ENCODE measurements at regions not wholly inside any gene's neighbourhood (a gene's known extent, or its start where the extent isn't known, plus 50 kb on each side); places are given as distances from the start of the nearest gene placed in this dataset.
"Not testable (repeated sequence)": the region's sequence is repeated elsewhere in the genome, so short reads cannot be mapped to it uniquely, and the experiment has no call there.

- H3K9me3 ChIP-seq, H3K27ac ChIP-seq, H3K36me3 ChIP-seq, H3K27me3 ChIP-seq, H3K4me1 ChIP-seq, ATAC-seq: not testable (repeated sequence)
- WGBS, 2 donors (ENCODE audit: low coverage in 1 of 2) = no CpG with 5 or more reads among the region's 30 CpGs
- H3K4me3 ChIP-seq = peak overlapping the region in 1 of 2 donors; percentile 25
Observed at GRCh38 chr9:66152406-66152805, 415.5 kb downstream of the FOXD4L4 start.

DNA sequence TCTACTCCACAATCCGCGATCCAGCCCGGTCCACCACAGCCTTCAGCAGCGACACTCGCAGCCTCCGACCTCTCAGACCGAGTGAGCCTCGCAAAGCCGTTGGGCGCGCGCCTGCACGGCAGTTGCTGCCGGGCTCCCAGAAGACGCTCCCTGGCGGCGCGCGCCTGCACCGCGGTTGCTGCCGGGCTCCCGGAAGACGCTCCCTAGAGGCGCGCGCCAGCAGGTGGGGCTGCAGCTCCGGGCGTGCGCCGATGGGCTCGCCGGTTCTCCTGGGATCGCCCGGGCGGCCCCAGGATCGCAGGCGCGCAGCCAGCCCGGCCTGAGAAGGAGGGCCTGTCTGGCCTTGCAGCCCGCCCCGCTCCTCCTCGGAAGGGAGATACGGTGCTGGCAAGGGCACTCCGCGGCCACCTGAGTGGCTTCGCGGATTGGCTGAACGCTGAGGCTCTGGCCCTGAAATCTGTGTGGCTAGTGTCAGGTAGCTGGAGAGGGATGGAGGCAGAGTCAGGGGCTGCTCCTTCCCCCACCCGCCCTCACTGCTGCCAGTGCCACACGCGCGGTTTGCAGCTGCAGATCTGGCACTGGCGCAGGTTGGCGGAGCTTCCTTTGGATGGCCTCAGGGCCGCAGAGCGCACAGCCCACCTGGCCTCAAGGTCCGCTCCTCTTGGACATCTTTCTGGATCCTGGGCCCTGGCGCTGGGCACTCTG lies 416.2 kb downstream of the FOXD4L4 start:
- H3K4me1 ChIP-seq, H3K36me3 ChIP-seq, H3K27ac ChIP-seq, H3K9me3 ChIP-seq, H3K27me3 ChIP-seq: not testable (repeated sequence)
- no CpG with 5 or more reads among the region's 59 CpGs for WGBS, 2 donors (ENCODE audit: low coverage in 1 of 2)
- peak; percentile 85 for ATAC-seq
- peak in 2 of 4 experiments; percentile 11 to 51 for TF ChIP-seq CTCF (IDR thresholded peaks at IDR 0.05)
- peak overlapping the region; percentile 37 to 44 for H3K4me3 ChIP-seq

DNA sequence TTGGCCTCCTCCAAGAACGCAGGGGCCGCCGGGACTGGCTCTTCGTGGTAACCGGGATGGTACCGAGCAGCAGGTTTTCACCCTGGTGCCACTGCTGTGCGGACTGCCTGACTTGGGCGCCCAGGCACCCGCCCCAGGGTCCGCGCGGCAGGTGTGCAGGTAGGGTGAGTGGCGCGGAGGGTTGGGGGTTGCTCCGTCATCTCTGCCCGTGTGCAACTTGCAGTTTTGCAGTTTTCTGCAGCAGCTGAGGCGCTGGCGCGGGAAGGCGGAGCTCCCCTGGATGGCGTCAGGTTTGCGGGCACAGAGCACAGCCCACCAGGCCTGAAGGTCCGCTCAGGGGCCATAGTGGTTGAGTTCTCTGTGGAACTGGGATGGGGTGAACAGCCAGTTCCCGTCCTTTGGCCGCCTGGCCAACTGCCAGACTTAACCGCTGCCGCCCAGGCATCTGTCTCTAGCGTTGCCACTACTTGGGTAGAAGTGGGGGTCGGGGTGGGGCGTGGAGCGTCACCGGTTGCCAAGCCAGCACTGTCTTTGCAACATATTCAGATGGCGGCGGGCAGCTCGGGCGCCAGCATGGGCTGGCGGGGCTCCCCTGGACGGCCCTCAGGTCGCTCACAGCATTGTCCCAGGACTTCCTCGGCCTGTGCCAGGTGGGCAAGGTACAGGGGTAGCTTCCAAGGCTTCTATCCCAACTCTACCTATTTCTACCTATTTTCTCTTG lies 417.2 kb downstream of the FOXD4L4 start:
- H3K9me3 ChIP-seq, H3K27ac ChIP-seq, H3K4me1 ChIP-seq, H3K36me3 ChIP-seq, H3K27me3 ChIP-seq, ATAC-seq: not testable (repeated sequence)
- peak overlapping the region in 1 of 2 donors; percentile 45 for H3K4me3 ChIP-seq
- no CpG with 5 or more reads among the region's 40 CpGs for WGBS, 2 donors (ENCODE audit: low coverage in 1 of 2)

DNA sequence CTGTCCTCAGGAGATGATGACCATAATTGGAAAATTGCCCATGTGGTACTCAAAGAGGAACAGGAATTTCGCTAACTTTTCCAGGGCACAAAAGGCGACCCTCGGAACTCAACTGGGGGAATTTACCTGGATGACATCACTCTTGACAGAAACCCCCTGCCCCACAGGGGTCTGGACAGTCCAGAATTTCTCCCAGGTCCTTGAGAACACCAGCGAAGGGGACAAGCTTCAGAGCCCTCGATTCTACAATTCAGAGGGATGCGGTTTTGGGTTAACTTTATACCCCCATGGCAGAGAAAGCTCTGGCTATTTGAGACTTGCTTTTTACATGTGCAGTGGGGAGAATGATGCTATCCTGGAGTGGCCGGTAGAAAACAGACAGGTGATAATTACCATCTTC lies 445.4 kb downstream of the FOXD4L4 start:
- H3K4me3 ChIP-seq, H3K27me3 ChIP-seq, H3K27ac ChIP-seq, H3K9me3 ChIP-seq, H3K36me3 ChIP-seq, ATAC-seq, H3K4me1 ChIP-seq: not testable (repeated sequence)
- WGBS, 2 donors (ENCODE audit: low coverage in 1 of 2) = 50% methylated on average over 2 of the region's 7 CpGs; no CpG with 5 or more reads in 1 of the 2 donors

GRCh38 chr9:66183648-66184047 lies 446.7 kb downstream of the FOXD4L4 start:
- WGBS, 2 donors (ENCODE audit: low coverage in 1 of 2) = no CpG with 5 or more reads among the region's 2 CpGs
- H3K4me1 ChIP-seq, H3K4me3 ChIP-seq, H3K36me3 ChIP-seq, H3K27ac ChIP-seq, ATAC-seq, H3K27me3 ChIP-seq, H3K9me3 ChIP-seq: not testable (repeated sequence)

GRCh38 chr9:66197199-66197598 lies 460.3 kb downstream of the FOXD4L4 start:
- WGBS, 2 donors (ENCODE audit: low coverage in 1 of 2) = no CpG with 5 or more reads among the region's 4 CpGs
- not testable (repeated sequence) for H3K4me3 ChIP-seq, H3K9me3 ChIP-seq, H3K27ac ChIP-seq, ATAC-seq, H3K4me1 ChIP-seq, H3K36me3 ChIP-seq, H3K27me3 ChIP-seq

GRCh38 chr9:66198421-66198820 lies 461.5 kb downstream of the FOXD4L4 start:
- not testable (repeated sequence) for H3K27ac ChIP-seq, H3K4me3 ChIP-seq, H3K27me3 ChIP-seq, H3K9me3 ChIP-seq, H3K4me1 ChIP-seq, ATAC-seq, H3K36me3 ChIP-seq
- WGBS, 2 donors (ENCODE audit: low coverage in 1 of 2) = 67% methylated on average over 4 of the region's 22 CpGs; no CpG with 5 or more reads in 1 of the 2 donors
- TF ChIP-seq CTCF (IDR thresholded peaks at IDR 0.05) = peak in 1 of 4 experiments; percentile 14

DNA sequence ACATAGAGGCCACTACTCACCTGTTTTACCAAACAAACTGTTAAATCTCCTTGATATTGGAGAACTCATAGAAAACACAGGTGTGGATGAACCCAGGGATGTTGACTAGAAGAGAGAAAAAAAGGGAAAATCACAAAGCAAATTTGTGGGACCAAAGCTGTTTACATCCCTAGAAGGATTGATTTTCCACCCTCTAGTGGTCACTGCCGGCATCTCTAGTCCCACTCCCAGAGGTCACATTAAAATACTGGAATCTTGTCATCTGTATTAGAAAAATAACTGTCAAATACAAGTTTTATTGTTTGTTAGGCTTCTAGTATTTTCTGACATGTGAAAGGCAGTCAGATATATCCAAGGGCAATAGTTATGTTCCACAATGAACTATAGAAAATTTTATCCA lies 469.7 kb downstream of the FOXD4L4 start:
- not testable (repeated sequence) for H3K4me3 ChIP-seq, H3K4me1 ChIP-seq, H3K27ac ChIP-seq, H3K9me3 ChIP-seq, H3K36me3 ChIP-seq, ATAC-seq, H3K27me3 ChIP-seq
- no CpG with 5 or more reads among the region's 1 CpG for WGBS, 2 donors (ENCODE audit: low coverage in 1 of 2)

DNA sequence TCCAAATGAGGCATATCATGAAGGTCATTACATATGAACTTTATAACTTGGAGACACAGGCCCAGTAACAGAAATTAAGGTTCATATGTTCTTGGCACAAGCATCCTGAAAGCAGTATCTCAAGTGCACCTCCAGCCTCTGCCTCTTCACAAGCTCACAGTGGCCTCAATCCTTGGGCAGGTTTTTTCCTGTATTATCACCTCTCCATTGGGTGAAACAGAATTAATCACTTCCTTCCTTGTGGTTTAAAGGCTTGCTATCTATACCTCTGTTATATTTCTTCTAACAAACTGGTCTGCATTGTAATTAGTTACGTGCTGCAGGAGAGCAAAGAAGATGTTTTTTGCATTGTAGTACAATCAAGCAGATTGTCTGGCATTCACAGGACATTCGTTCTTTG lies 471.0 kb downstream of the FOXD4L4 start:
- not testable (repeated sequence) for ATAC-seq

DNA sequence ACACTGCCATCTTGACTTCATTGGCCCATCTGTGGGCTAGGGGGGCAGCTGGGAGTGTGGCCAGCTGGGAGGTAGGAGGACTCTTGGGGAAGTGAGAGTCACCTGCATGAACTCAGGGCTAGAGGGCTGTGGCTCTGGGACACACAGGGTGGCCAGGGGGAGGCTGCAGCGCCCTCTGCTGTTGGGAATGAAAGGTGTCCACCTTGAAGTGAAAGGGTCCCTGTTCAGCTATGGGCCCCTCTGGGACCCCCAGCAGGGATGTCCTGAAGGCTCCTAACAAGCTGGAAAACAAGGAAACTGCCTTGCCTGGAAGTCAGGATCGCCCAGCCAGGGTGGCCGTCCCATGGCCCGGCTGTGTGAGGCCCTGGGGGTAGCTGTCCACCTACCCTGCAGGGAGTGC lies 507.8 kb downstream of the FOXD4L4 start:
- H3K27me3 ChIP-seq, H3K36me3 ChIP-seq, ATAC-seq, H3K4me3 ChIP-seq, H3K27ac ChIP-seq, H3K4me1 ChIP-seq, H3K9me3 ChIP-seq: not testable (repeated sequence)
- no CpG with 5 or more reads among the region's 4 CpGs for WGBS, 2 donors (ENCODE audit: low coverage in 1 of 2)

More for the DNA sequence above, 471.0 kb downstream of the FOXD4L4 start:
- H3K36me3 ChIP-seq, H3K4me1 ChIP-seq, H3K4me3 ChIP-seq, H3K27me3 ChIP-seq, H3K9me3 ChIP-seq, H3K27ac ChIP-seq: not testable (repeated sequence)
- WGBS, 2 donors (ENCODE audit: low coverage in 1 of 2) = 71% methylated on average over 1 of the region's 2 CpGs; no CpG with 5 or more reads in 1 of the 2 donors

DNA sequence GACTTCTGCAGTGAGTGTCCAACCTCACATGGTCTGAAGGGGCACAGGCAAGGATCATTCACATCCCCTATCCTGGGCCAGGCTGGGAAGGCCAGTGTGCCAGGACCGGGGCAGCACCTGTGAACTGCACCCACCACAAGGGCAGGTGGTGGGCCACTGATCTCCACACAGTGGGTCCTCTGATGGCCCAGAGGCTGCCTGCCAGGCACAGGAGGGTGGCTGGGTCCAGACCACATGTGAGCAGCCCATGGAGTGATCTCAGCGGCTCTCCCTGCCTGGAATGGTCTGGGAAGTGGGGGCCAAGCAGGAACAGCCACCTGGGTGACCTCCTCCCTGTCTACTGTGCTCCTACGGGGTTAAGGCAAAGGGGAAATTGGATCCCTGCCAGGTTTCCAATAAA lies 508.5 kb downstream of the FOXD4L4 start:
- not testable (repeated sequence) for H3K9me3 ChIP-seq, H3K36me3 ChIP-seq, H3K4me1 ChIP-seq, H3K4me3 ChIP-seq, ATAC-seq, H3K27ac ChIP-seq, H3K27me3 ChIP-seq
- WGBS, 2 donors (ENCODE audit: low coverage in 1 of 2) = no CpG with 5 or more reads among the region's 3 CpGs

DNA sequence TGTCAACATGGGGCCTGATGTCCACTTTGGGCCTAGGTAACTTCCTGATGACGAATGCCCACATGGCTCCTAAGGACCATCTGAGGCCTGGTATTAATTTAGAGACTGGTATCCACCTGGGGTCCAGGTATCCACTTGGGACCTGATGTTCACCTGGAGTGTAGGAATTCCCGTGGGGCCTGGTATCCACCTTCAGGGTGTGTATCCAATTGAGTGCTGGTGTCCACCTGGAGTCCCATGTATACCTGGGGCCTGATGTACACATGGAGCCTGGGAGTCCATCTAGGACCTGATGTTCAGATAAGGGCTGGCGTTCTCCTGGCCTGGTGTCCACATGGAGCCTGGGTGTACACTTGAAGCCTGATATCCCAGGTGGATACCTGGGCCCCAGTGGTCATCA lies 520.6 kb downstream of the FOXD4L4 start:
- H3K27me3 ChIP-seq, H3K4me3 ChIP-seq, H3K27ac ChIP-seq, H3K9me3 ChIP-seq, H3K36me3 ChIP-seq, H3K4me1 ChIP-seq, ATAC-seq: not testable (repeated sequence)
- WGBS, 2 donors (ENCODE audit: low coverage in 1 of 2) = no CpG with 5 or more reads among the region's 3 CpGs

All from gastroesophageal sphincter (tissue), 4 donors.